ENCODE measurements at regions not wholly inside any gene's neighbourhood (a gene's known extent, or its start where the extent isn't known, plus 50 kb on each side); places are given as distances from the start of the nearest gene placed in this dataset.

- in situ Hi-C loops (cut with MboI; ENCODE audit: low sequenced_read_pairs) = no loop called here
Observed at GRCh38 chr11:43034341-43034740, 277.5 kb upstream of the API5 start.

GRCh38 chr11:43035086-43035485 lies 276.7 kb upstream of the API5 start:
- in situ Hi-C loops (cut with MboI; ENCODE audit: low sequenced_read_pairs) = no loop called here

- in situ Hi-C loops (cut with MboI; ENCODE audit: low sequenced_read_pairs) = no loop called here
Observed at GRCh38 chr11:43053638-43054412, 258.0 kb upstream of the API5 start.

- in situ Hi-C loops (cut with MboI; ENCODE audit: low sequenced_read_pairs) = no loop called here
Observed at GRCh38 chr11:43067681-43068080, 244.1 kb upstream of the API5 start.

GRCh38 chr11:43071338-43071737 lies 240.5 kb upstream of the API5 start:
- in situ Hi-C loops (cut with MboI; ENCODE audit: low sequenced_read_pairs) = no loop called here

- in situ Hi-C loops (cut with MboI; ENCODE audit: low sequenced_read_pairs) = no loop called here
Observed at GRCh38 chr11:43072096-43072495, 239.7 kb upstream of the API5 start.

GRCh38 chr11:43072911-43073310 lies 238.9 kb upstream of the API5 start:
- in situ Hi-C loops (cut with MboI; ENCODE audit: low sequenced_read_pairs) = no loop called here

GRCh38 chr11:43074810-43075209 lies 237.0 kb upstream of the API5 start:
- in situ Hi-C loops (cut with MboI; ENCODE audit: low sequenced_read_pairs) = no loop called here

- in situ Hi-C loops (cut with MboI; ENCODE audit: low sequenced_read_pairs) = no loop called here
Observed at GRCh38 chr11:43101113-43101512, 210.7 kb upstream of the API5 start.

GRCh38 chr11:43116071-43116470 lies 195.7 kb upstream of the API5 start:
- in situ Hi-C loops (cut with MboI; ENCODE audit: low sequenced_read_pairs) = no loop called here

- in situ Hi-C loops (cut with MboI; ENCODE audit: low sequenced_read_pairs) = no loop called here
Observed at GRCh38 chr11:43119275-43119970, 192.4 kb upstream of the API5 start.

- in situ Hi-C loops (cut with MboI; ENCODE audit: low sequenced_read_pairs) = no loop called here
Observed at GRCh38 chr11:43122546-43122945, 189.2 kb upstream of the API5 start.

- in situ Hi-C loops (cut with MboI; ENCODE audit: low sequenced_read_pairs) = no loop called here
Observed at GRCh38 chr11:43123443-43123842, 188.4 kb upstream of the API5 start.

GRCh38 chr11:43124272-43124935 lies 187.4 kb upstream of the API5 start:
- in situ Hi-C loops (cut with MboI; ENCODE audit: low sequenced_read_pairs) = no loop called here

GRCh38 chr11:43129329-43129728 lies 182.5 kb upstream of the API5 start:
- in situ Hi-C loops (cut with MboI; ENCODE audit: low sequenced_read_pairs) = no loop called here

- in situ Hi-C loops (cut with MboI; ENCODE audit: low sequenced_read_pairs) = no loop called here
Observed at GRCh38 chr11:43130616-43131015, 181.2 kb upstream of the API5 start.

GRCh38 chr11:43135966-43136534 lies 175.7 kb upstream of the API5 start:
- in situ Hi-C loops (cut with MboI; ENCODE audit: low sequenced_read_pairs) = no loop called here

GRCh38 chr11:43138621-43139140 lies 173.1 kb upstream of the API5 start:
- in situ Hi-C loops (cut with MboI; ENCODE audit: low sequenced_read_pairs) = no loop called here

- in situ Hi-C loops (cut with MboI; ENCODE audit: low sequenced_read_pairs) = no loop called here
Observed at GRCh38 chr11:43145653-43146052, 166.1 kb upstream of the API5 start.

- in situ Hi-C loops (cut with MboI; ENCODE audit: low sequenced_read_pairs) = no loop called here
Observed at GRCh38 chr11:43150697-43151096, 161.1 kb upstream of the API5 start.

GRCh38 chr11:43164831-43165230 lies 147.0 kb upstream of the API5 start:
- in situ Hi-C loops (cut with MboI; ENCODE audit: low sequenced_read_pairs) = no loop called here
